RWPE2 (cell line): ENCODE measurements at regions not wholly inside any gene's neighbourhood (a gene's known extent, or its start where the extent isn't known, plus 50 kb on each side); places are given as distances from the start of the nearest gene placed in this dataset.

ENCODE experiments used
- ATAC-seq: fragments of 200-7000 bp; cut with Tn5 transposase; 3 replicates; pipeline ENCODE4 v1.9.1; 2021; ENCODE audit warnings: low read depth
- DNase-seq: peaks from one replicate; pipeline ENCODE4 v3.0.0-alpha.2; 2020; ENCODE audit warnings: low spot score
- H3K27ac ChIP-seq: fragments of 450-650 bp; 2 replicates; pipeline ENCODE4 v1.5.1; 2017; ENCODE audit warnings: mild to moderate bottlenecking; ENCODE audit not compliant: poor library complexity, severe bottlenecking
- H3K27me3 ChIP-seq: fragments of 250-450 bp; sonication (Bioruptor Pico); 2 replicates; pipeline ENCODE4 v1.5.1; 2021; ENCODE audit warnings: mild to moderate bottlenecking, moderate library complexity; ENCODE audit not compliant: insufficient read depth, poor library complexity, severe bottlenecking
- H3K36me3 ChIP-seq: fragments of 250-450 bp; sonication (Bioruptor Pico); 2 replicates; pipeline ENCODE4 v1.5.1; 2020; ENCODE audit warnings: low read depth, mild to moderate bottlenecking, moderate library complexity
- H3K4me1 ChIP-seq: fragments of 250-450 bp; sonication (Bioruptor Pico); 2 replicates; pipeline ENCODE4 v1.5.1; 2021; ENCODE audit warnings: mild to moderate bottlenecking, moderate library complexity; ENCODE audit not compliant: insufficient read depth, poor library complexity, severe bottlenecking
- H3K4me3 ChIP-seq: fragments of 250-450 bp; sonication (Bioruptor Pico); 2 replicates; pipeline ENCODE4 v1.5.1; 2021; ENCODE audit warnings: mild to moderate bottlenecking, moderate library complexity; ENCODE audit not compliant: severe bottlenecking
- H3K9me3 ChIP-seq: fragments of 250-450 bp; sonication (Bioruptor Pico); 2 replicates; pipeline ENCODE4 v1.5.1; 2021; ENCODE audit warnings: mild to moderate bottlenecking, moderate library complexity; ENCODE audit not compliant: severe bottlenecking
- CTCF ChIP-seq: fragments of 450-650 bp; IDR thresholded peaks from one replicate; pipeline ENCODE4 v1.5.1; 2017; ENCODE audit warnings: mild to moderate bottlenecking, moderate library complexity; ENCODE audit not compliant: poor library complexity, severe bottlenecking

GRCh38 chr12:85688837-85689236 is 147.4 kb downstream of the RASSF9 start:
- no peak overlapping the region for H3K4me3 ChIP-seq
- no peak for TF ChIP-seq CTCF
- no peak overlapping the region for H3K27ac ChIP-seq
- no peaks in the 10 kb centered on the region for H3K4me1 ChIP-seq
- H3K36me3 ChIP-seq: no peaks in the 10 kb centered on the region
- ATAC-seq (no peak), DNase-seq (no peak)
- H3K9me3 ChIP-seq: no peaks in the 10 kb centered on the region
- H3K27me3 ChIP-seq: no peaks in the 10 kb centered on the region

GRCh38 chr12:85690146-85690545 is 146.1 kb downstream of the RASSF9 start:
- no peak for TF ChIP-seq CTCF
- no peak for ATAC-seq

GRCh38 chr12:85693093-85693665 is 143.0 kb downstream of the RASSF9 start:
- ATAC-seq: no peak
- TF ChIP-seq CTCF: no peak

More at GRCh38 chr12:85690146-85690545, 146.1 kb downstream of the RASSF9 start:
- DNase-seq: no peak
- Histone ChIP-seq H3K4me1 (no peaks in the 10 kb centered on the region), H3K27me3 (no peaks in the 10 kb centered on the region), H3K9me3 (no peaks in the 10 kb centered on the region), H3K27ac (no peak overlapping the region), H3K4me3 (no peak overlapping the region), H3K36me3 (no peaks in the 10 kb centered on the region)

GRCh38 chr12:85695097-85695715 is 141.0 kb downstream of the RASSF9 start:
- Histone ChIP-seq H3K27me3 (no peaks in the 10 kb centered on the region), H3K4me3 (no peak overlapping the region), H3K27ac (no peak overlapping the region), H3K36me3 (no peaks in the 10 kb centered on the region), H3K4me1 (no peaks in the 10 kb centered on the region), H3K9me3 (no peaks in the 10 kb centered on the region)
- DNase-seq: no peak
- no peak for TF ChIP-seq CTCF
- no peak for ATAC-seq

More at GRCh38 chr12:85693093-85693665, 143.0 kb downstream of the RASSF9 start:
- Histone ChIP-seq H3K4me1 (no peaks in the 10 kb centered on the region), H3K4me3 (no peak overlapping the region), H3K27ac (no peak overlapping the region), H3K9me3 (no peaks in the 10 kb centered on the region), H3K36me3 (no peaks in the 10 kb centered on the region), H3K27me3 (no peaks in the 10 kb centered on the region)
- DNase-seq: no peak

- ATAC-seq: no peak
- H3K4me3 ChIP-seq: no peak overlapping the region
- no peaks in the 10 kb centered on the region for H3K27me3 ChIP-seq
- no peaks in the 10 kb centered on the region for H3K4me1 ChIP-seq
- no peaks in the 10 kb centered on the region for H3K9me3 ChIP-seq
- DNase-seq: no peak
- TF ChIP-seq CTCF: no peak
- no peaks in the 10 kb centered on the region for H3K36me3 ChIP-seq
- no peak overlapping the region for H3K27ac ChIP-seq
Measured at GRCh38 chr12:85697003-85697402, 139.2 kb downstream of the RASSF9 start.
